VCaP (cell line): ENCODE measurements at regions not wholly inside any gene's neighbourhood (a gene's known extent, or its start where the extent isn't known, plus 50 kb on each side); places are given as distances from the start of the nearest gene placed in this dataset.

Source experiments
- H3K27ac ChIP-seq: fragments of 450-650 bp; 2 replicates; pipeline ENCODE4 v1.5.1; 2017
- TF ChIP-seq, protein P1 (sequence below): fragments of 450-650 bp; conservative IDR thresholded peaks from 2 replicates; pipeline ENCODE4 v1.5.1; 2017; ENCODE audit warnings: mild to moderate bottlenecking, moderate library complexity

DNA sequence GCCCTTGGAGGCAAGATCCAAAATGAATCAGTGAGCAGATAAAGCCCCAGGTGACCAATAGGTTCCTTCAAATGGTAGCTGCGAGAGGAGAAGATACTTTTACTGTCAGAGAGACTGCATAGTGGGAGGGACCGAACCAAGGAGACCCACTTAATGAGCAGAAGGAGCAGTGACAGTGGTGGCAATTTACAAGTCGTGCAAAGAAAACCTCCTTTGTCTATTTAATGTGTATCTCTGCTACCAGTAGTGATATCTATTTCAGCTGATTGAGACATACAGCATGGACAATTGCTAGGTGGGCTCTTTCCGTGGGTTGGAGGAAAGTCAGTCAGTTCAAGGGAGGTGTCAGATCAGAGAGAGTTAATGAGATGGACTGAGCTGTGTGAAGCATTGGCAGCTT lies 480.4 kb downstream of the GATA3 start:
- TF ChIP-seq, protein P1, sequence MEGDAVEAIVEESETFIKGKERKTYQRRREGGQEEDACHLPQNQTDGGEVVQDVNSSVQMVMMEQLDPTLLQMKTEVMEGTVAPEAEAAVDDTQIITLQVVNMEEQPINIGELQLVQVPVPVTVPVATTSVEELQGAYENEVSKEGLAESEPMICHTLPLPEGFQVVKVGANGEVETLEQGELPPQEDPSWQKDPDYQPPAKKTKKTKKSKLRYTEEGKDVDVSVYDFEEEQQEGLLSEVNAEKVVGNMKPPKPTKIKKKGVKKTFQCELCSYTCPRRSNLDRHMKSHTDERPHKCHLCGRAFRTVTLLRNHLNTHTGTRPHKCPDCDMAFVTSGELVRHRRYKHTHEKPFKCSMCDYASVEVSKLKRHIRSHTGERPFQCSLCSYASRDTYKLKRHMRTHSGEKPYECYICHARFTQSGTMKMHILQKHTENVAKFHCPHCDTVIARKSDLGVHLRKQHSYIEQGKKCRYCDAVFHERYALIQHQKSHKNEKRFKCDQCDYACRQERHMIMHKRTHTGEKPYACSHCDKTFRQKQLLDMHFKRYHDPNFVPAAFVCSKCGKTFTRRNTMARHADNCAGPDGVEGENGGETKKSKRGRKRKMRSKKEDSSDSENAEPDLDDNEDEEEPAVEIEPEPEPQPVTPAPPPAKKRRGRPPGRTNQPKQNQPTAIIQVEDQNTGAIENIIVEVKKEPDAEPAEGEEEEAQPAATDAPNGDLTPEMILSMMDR: no peak
- no peak overlapping the region for H3K27ac ChIP-seq

DNA sequence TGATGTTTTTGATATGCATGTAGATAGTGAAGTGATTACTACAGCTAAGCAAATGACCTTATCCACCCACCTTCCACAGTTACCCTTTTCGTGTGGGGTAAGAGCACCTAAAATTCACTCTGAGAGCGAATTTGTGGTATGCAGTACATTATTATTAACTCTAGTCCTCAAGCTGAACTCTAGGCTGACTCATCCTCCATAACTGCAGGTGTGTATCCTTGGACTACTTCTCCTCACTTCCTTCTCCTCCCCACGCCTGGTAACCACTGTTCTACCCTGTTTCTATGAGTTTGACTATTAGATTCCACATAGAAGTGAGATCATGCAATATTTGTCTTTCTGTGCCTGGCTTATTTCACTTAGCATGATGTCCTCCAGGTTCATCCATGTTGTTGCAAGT lies 484.6 kb downstream of the GATA3 start:
- TF ChIP-seq, protein P1: no peak
- no peak overlapping the region for H3K27ac ChIP-seq

DNA sequence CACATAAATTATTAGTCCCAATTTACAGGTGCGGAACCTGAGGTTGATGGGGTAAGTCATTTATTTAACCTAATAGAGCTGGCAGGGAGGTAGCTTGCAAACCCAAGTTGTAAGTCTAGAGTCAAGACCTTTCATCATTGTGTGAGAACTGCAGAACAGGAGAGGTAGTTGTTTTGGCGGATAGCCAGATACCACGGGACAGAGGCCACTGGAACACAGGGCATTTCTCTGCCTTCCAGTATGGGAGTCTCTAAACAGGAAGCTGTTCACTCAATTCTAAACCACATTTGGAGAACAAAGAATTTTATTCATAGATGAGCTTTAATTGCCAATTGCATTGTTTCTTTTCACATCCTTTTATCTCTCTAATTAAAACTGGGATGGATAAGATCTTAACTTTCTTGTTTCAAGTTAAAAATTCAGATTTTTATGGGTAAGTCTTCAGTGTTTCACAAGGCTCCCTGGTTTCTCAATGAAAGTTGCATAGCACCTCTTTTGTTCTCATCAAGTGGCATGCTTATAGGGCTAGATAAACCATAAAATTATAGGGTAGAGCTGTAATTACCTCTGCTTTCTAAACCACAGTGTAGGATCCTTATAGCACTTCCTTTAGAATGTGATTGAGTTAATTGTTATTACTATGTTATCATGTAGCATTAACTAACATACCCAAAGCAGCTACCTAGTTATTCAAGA lies 489.0 kb downstream of the GATA3 start:
- no peak overlapping the region for H3K27ac ChIP-seq
- TF ChIP-seq, protein P1: no peak

DNA sequence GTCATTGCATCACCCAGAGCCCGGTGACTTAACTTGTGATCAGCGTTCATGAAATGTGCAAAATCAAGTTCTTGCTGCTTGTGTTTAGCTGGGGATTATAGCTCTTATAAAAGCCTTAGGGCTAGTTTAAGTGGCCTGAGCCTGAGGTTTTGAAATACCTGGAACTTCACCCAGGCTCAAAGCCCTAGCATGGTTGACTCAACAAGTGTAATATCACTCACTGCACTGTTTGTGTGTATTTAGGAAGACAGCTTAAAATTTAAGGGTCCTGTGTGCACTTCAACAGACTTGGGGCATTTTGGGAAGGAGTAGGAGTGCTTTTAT lies 489.5 kb downstream of the GATA3 start:
- no peak overlapping the region for H3K27ac ChIP-seq
- TF ChIP-seq, protein P1: no peak

DNA sequence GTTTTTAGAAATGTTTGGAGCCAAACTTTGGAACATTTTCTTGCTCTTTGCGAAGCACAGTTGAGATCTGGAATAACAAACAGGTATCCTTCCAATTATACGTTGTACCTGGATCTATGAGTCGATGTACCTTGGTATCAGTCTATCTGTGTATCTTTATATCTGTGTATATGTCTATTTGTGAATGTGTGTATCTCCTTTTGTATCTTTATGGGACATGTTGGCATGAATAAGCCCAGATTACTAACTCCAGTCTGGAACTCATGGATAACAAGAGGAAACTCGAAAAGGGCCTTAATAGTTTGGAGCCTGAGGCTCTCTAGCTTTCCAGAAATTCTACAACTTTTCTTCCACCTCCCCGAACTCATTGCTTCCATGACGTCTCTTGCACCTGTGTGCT lies 490.0 kb downstream of the GATA3 start:
- TF ChIP-seq, protein P1: no peak
- H3K27ac ChIP-seq: no peak overlapping the region

DNA sequence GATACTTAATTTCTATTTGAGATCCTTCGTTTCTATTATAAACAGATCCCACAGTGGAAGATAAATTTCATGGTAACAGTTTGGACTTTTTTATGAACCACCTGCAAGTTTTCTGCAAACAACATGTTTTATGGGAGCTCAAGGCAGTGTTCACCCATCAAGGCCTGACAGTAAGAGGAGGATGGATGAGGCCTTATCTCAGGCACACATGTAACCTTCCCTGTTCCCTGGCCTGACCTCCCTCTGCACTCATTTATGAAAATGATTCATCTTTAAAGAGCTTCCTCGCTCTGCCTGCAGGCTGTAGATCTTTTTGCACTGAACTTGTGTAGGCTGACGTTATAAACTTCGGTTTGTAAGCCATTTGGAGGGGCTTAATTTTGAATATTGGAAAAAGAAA lies 500.1 kb downstream of the GATA3 start:
- TF ChIP-seq, protein P1: no peak
- no peak overlapping the region for H3K27ac ChIP-seq

DNA sequence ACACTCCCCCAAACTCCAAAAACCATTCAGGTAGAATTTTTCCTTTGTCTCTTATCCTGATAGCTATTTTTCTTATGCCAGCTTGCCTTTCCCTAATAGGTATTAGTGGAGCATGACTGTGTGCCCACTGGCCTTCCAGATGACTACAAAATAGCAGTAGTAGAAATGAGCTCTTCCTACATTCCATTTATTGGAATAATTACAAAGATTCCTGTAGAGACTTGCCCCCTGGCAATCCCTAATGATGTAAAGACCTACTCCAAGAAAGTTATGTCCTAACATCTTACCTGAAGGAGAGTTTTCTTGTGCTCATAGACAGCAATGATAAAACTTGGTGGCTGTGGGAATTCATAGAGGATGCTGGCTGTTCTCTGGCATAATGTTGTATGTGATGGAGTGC lies 501.8 kb downstream of the GATA3 start:
- TF ChIP-seq, protein P1: no peak
- H3K27ac ChIP-seq: no peak overlapping the region
